Prostate gland (tissue), 2 donors: ENCODE measurements at regions not wholly inside any gene's neighbourhood (a gene's known extent, or its start where the extent isn't known, plus 50 kb on each side); places are given as distances from the start of the nearest gene placed in this dataset.

Source experiments
- POLR2A ChIP-seq: fragments of 450-650 bp; IDR thresholded peaks from one replicate; pipeline ENCODE4 v1.6.1; 2016; ENCODE audit warnings: antibody characterized with exemption, mild to moderate bottlenecking
- POLR2AphosphoS5 ChIP-seq: sonication (generic); formaldehyde crosslinking; IDR thresholded peaks from one replicate; pipeline ENCODE4 v1.6.1; 2017; ENCODE audit warnings: antibody characterized with exemption
- TF ChIP-seq, protein P1 (sequence below), 4 experiments: fragments of 200-600 bp in 2 of 4; fragments of 450-650 bp in 2 of 4; sonication (generic) in 2 of 4; IDR thresholded peaks; 1 replicate in 3 of 4; 2 replicates in 1 of 4; pipeline ENCODE4 v1.5.1; 2016 to 2019; ENCODE audit warnings: antibody characterized with exemption in 4 of 4, mild to moderate bottlenecking in 2 of 4, moderate library complexity in 2 of 4

DNA sequence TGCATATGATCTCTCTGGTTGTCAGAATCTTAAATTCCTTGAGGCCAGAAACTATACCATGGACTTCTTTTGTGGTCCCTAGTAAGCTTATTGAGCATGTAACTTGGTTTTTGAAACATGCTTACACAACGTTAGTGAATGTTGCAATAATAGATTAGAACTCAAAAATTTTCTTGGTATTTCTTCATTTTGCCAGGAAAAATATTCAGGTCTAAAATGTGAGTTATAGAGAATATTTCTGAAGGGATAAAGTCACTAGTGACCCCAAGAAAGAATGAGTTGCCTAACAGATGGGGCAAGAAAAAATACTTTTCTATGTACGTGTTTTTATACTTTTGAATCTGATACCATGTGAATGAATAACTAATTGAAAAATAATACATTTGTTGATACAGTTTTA lies 195.4 kb downstream of the TFAP2A start:
- TF ChIP-seq, protein P1, sequence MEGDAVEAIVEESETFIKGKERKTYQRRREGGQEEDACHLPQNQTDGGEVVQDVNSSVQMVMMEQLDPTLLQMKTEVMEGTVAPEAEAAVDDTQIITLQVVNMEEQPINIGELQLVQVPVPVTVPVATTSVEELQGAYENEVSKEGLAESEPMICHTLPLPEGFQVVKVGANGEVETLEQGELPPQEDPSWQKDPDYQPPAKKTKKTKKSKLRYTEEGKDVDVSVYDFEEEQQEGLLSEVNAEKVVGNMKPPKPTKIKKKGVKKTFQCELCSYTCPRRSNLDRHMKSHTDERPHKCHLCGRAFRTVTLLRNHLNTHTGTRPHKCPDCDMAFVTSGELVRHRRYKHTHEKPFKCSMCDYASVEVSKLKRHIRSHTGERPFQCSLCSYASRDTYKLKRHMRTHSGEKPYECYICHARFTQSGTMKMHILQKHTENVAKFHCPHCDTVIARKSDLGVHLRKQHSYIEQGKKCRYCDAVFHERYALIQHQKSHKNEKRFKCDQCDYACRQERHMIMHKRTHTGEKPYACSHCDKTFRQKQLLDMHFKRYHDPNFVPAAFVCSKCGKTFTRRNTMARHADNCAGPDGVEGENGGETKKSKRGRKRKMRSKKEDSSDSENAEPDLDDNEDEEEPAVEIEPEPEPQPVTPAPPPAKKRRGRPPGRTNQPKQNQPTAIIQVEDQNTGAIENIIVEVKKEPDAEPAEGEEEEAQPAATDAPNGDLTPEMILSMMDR (IDR thresholded peaks at IDR 0.05) = no peak
- TF ChIP-seq POLR2A (no peak), POLR2AphosphoS5 (no peak)
